Activated CD8-positive, alpha-beta memory T cell treated with anti-CD3 and anti-CD28 coated beads, Interleukin-2, amount 10 ng/mL, durations not matched to agents 7 days and 5 days (primary cell): ENCODE measurements at regions not wholly inside any gene's neighbourhood (a gene's known extent, or its start where the extent isn't known, plus 50 kb on each side); places are given as distances from the start of the nearest gene placed in this dataset.
"Not testable (repeated sequence)": the region's sequence is repeated elsewhere in the genome, so short reads cannot be mapped to it uniquely, and the experiment has no call there.

ENCODE experiments used
- ATAC-seq: fragments of 150-1000 bp; cut with Tn5 transposase; one replicate; pipeline ENCODE4 v1.10.0; 2021; ENCODE audit warnings: moderate library complexity
- CTCF ChIA-PET: fragments of 350-600 bp; sonication (Branson Sonifier 250); formaldehyde crosslinking; loops from one replicate; lab custom pipeline; 2021; ENCODE audit warnings: antibody characterized with exemption; lab: Charles Lee
- DNase-seq: peaks from one replicate; pipeline ENCODE4 v3.0.0-alpha.2; 2020
- H3K27ac Mint-ChIP-seq: one replicate; pipeline ENCODE4 v1.8.0; 2021; ENCODE audit warnings: mild to moderate bottlenecking, mixed read lengths
- H3K27me3 Mint-ChIP-seq: one replicate; pipeline ENCODE4 v1.8.0; 2021; ENCODE audit warnings: mixed read lengths
- H3K36me3 Mint-ChIP-seq: one replicate; pipeline ENCODE4 v1.8.0; 2021; ENCODE audit warnings: mild to moderate bottlenecking, mixed read lengths
- H3K4me1 Mint-ChIP-seq: one replicate; pipeline ENCODE4 v1.8.0; 2021; ENCODE audit warnings: mixed read lengths
- H3K4me3 Mint-ChIP-seq: one replicate; pipeline ENCODE4 v1.8.0; 2021; ENCODE audit warnings: mild to moderate bottlenecking, moderate library complexity, mixed read lengths
- H3K9me3 Mint-ChIP-seq: one replicate; pipeline ENCODE4 v1.8.0; 2022; ENCODE audit warnings: low read depth, mixed read lengths

DNA sequence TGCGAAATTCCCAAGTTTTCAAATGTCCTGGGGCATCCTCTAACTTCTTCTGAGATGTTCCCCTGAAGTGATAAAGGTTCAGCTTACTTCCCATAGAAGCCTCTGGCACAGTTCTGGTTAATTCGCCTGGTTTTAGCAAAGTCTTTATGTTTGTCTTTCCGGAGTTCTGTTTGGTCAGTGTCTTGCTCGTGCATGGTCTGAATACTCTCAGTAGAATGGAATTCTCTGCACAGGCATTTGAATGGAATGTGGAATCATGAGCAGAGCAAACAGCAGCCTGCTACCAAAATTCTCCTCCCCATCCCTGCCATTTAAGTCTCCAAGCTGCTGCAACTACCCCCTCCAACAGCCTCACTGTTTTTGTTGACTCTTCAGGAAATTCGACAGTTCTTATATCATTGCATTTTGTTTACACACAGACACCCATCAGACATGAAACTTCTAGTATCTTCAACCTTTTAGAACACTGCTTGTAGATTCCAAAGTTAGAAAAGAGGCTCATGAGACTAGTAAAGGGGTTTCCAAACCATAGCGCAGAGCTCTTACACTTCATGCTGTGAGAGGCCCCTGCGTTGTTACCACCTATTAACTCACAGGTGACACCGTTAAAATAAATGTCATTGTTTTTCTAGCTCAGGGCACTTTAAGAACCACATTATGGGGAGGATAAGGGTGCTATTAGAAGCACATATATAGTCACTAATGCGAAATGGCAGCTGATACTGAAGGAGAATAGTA, 129.7 kb downstream of the PLCE1 start:
- ATAC-seq = no peak
- no peak overlapping the region for H3K27ac Mint-ChIP-seq
- peaks cover 3% of the 10 kb centered on the region for H3K9me3 Mint-ChIP-seq
- DNase-seq = no peak
- CTCF ChIA-PET = no interaction called here
- no peaks in the 10 kb centered on the region for H3K4me1 Mint-ChIP-seq
- no peak overlapping the region for H3K4me3 Mint-ChIP-seq
- no peaks in the 10 kb centered on the region for H3K36me3 Mint-ChIP-seq
- H3K27me3 Mint-ChIP-seq = no peaks in the 10 kb centered on the region

DNA sequence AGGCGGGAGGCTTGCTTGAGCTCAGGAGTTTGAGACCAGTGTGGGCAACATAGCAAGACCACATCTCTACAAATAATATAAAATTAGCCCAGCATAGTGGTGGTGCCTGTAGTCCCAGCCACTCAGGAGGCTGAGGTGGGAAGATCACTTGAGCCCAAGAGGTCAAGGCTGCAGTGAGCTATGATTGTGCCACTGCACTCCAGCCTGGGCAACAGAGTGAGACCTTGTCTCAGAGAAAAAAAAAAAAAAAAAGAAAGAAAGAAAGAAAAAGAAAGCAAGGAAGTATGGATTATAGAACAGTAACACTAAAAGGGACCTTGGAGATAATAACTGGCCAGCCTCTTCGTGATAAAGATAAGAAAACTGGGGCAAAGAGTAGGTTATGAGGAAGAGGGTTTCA, 130.4 kb downstream of the PLCE1 start:
- CTCF ChIA-PET, ATAC-seq, H3K36me3 Mint-ChIP-seq, H3K9me3 Mint-ChIP-seq, H3K27ac Mint-ChIP-seq, H3K4me3 Mint-ChIP-seq, DNase-seq, H3K27me3 Mint-ChIP-seq, H3K4me1 Mint-ChIP-seq: not testable (repeated sequence)

DNA sequence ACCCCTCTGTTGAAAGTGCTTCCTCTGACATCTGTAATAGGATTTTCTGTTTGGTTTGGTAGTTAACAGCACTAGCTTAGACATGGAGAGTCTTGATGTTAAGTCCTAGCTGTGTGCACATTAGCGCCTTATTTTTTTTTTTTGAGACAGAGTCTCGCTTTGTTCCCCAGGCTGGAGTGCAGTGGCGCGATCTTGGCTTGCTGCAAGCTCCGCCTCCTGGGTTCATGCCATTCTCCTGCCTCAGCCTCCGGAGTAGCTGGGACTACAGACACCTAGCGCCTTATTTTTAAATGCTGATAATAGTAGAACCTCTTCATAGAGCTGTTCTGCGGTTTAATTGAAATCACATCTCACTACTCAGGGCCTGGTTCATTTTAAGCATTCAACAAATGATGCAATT, 131.5 kb downstream of the PLCE1 start:
- H3K27me3 Mint-ChIP-seq, H3K36me3 Mint-ChIP-seq, H3K9me3 Mint-ChIP-seq, ATAC-seq, DNase-seq, H3K27ac Mint-ChIP-seq, CTCF ChIA-PET, H3K4me3 Mint-ChIP-seq, H3K4me1 Mint-ChIP-seq: not testable (repeated sequence)

DNA sequence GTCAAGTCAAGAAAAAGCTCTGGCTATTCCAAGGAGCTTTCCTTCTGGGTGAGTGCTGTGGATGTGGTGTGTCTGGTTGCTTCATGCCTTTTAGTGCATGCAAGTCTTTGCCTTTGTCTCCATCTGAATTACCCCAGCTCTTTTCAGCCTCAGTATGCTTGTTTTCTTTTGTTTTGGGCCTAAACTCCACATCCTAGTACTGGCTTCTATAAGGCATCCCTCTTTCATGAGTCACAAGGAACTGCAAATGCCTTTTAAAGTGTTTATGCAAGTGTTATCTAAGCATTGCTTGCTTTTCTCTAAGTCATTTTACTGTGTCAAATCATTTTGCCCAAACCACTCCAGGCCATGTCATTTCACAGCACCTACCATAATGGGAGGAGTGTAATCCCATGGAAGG, 132.1 kb downstream of the PLCE1 start:
- Mint-ChIP-seq H3K27ac (no peak overlapping the region), H3K27me3 (no peaks in the 10 kb centered on the region), H3K9me3 (no peaks in the 10 kb centered on the region), H3K4me1 (no peaks in the 10 kb centered on the region), H3K4me3 (no peak overlapping the region), H3K36me3 (no peaks in the 10 kb centered on the region)
- ATAC-seq (no peak), DNase-seq (no peak)
- CTCF ChIA-PET = no interaction called here

DNA sequence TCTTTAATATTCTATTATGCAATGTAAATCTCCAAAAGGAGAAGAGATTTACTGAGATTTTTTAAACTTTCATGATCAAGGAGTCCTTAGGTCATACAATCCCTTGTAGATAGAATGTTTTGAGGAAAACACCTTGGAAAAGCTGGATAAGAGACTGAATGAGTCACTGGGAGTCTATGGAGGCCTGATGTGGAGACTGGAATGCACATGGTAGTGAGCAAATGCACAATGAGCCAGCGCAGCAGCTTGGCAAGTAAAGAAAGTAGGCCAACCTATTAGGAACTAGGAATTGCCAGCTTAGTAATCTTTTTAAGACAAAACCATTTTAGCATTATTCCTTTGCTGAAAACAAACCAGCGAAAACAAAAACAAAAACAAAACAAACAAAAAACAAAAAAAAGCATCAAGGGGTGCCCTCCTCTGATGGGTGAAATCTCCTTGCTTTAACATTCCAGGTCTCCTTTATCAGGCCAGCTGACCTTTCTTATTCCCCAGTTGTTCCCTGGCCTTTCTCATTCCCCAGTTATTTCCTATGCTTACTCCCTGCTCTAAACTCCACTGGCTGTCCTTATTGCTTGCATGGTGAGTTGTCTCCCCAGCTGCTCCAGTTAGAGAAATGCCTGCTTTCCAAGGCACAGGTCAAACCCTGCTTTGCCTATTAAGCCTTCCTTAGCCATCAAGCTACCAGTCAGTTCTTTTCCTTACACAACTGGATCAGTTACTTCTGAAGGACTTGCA, 135.8 kb downstream of the PLCE1 start:
- DNase-seq (no peak), ATAC-seq (no peak)
- no peak overlapping the region for H3K27ac Mint-ChIP-seq
- CTCF ChIA-PET = no interaction called here
- no peak overlapping the region for H3K4me3 Mint-ChIP-seq
- H3K36me3 Mint-ChIP-seq = no peaks in the 10 kb centered on the region
- H3K9me3 Mint-ChIP-seq = no peaks in the 10 kb centered on the region
- H3K27me3 Mint-ChIP-seq = peaks cover 3% of the 10 kb centered on the region
- H3K4me1 Mint-ChIP-seq = peaks cover 2% of the 10 kb centered on the region

DNA sequence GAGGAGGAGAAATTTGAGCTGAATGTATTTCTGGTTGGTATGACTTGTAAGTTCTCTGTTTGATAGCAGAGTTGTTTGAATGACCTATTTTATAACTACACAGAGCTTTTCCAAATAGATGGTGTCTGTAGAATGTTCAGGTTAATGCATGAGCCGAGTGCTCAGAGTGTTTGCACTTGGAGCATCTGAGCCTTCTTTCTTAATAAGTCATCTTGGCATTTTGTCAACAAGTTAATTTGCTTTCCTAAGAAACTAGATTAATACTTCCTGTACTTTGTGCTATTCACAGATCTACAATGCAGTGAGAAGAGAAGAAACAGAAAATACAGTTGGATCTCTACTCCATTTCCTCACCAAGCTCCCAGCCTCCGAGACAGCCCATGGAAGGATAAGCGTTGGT, 138.2 kb downstream of the PLCE1 start:
- ATAC-seq = no peak
- Mint-ChIP-seq H3K9me3 (no peaks in the 10 kb centered on the region), H3K4me1 (peaks cover 2% of the 10 kb centered on the region), H3K27me3 (peaks cover 5% of the 10 kb centered on the region), H3K36me3 (no peaks in the 10 kb centered on the region), H3K27ac (no peak overlapping the region), H3K4me3 (no peak overlapping the region)
- CTCF ChIA-PET = no interaction called here
- DNase-seq = no peak

DNA sequence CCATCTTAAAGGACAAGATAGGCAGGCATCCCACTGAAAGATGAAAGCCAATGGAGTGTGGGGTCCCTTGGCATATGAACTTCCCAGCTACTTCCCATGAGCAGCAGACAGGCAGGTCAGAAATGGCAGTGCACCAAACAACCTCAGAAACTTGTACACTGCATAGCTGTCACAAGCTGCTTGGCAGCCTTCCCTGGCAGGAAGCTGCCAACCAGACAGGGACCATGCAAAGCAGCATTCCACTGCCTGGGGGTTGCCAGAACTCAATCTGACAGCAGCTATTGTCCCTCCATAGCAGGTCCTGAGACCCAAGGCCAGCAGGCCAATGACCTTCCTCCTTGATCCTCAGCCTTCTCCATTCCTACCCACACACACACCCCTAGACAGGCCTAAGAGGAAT, 139.5 kb downstream of the PLCE1 start:
- ATAC-seq (no peak), DNase-seq (no peak)
- no peaks in the 10 kb centered on the region for H3K9me3 Mint-ChIP-seq
- no peaks in the 10 kb centered on the region for H3K36me3 Mint-ChIP-seq
- peaks cover 5% of the 10 kb centered on the region for H3K27me3 Mint-ChIP-seq
- CTCF ChIA-PET = no interaction called here
- no peak overlapping the region for H3K27ac Mint-ChIP-seq
- H3K4me1 Mint-ChIP-seq = peaks cover 2% of the 10 kb centered on the region
- no peak overlapping the region for H3K4me3 Mint-ChIP-seq

DNA sequence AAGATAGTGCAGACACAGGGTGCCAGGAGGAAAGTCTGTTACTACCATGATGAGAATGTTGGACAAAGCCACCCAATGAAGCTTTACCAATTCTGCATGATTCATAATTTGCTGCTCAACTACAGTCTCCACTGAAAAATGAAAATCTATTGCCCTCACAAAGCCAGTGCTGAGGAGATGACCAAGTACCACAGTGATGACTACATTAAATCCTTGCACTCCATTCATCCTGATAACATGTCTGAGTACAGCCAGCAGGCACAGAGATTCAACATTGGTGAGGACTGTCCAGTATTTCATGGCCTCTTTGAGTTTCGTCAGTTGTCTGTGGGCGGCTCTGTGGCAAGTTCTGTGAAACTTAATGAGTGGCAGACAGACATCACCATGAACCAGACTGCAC, 144.0 kb downstream of the PLCE1 start:
- Mint-ChIP-seq H3K27ac (no peak overlapping the region), H3K4me1 (peaks cover 2% of the 10 kb centered on the region), H3K9me3 (no peaks in the 10 kb centered on the region), H3K27me3 (peaks cover 7% of the 10 kb centered on the region), H3K36me3 (no peaks in the 10 kb centered on the region), H3K4me3 (no peak overlapping the region)
- CTCF ChIA-PET = no interaction called here
- no peak for ATAC-seq
- DNase-seq = no peak

DNA sequence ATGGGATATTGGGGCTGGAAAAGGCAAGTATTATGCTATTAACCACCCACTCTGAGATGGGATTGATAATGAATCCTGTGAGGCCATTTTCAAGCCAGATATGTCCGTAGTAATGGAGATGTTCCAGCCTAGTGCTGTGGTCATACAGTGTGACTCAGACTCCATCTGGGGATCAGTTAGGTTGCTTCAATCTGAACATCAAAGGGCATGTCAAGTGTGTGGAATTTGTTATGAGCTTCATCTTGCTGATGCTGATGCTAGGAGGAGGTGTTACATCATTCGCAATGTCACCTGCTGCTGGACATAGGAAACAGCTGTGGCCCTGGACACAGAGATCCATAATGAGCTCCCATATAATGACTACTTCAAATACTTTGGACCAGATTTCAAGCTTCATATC, 144.7 kb downstream of the PLCE1 start:
- Mint-ChIP-seq H3K4me3 (no peak overlapping the region), H3K36me3 (no peaks in the 10 kb centered on the region), H3K9me3 (no peaks in the 10 kb centered on the region), H3K4me1 (no peaks in the 10 kb centered on the region), H3K27ac (no peak overlapping the region), H3K27me3 (peaks cover 7% of the 10 kb centered on the region)
- CTCF ChIA-PET = no interaction called here
- DNase-seq = no peak
- no peak for ATAC-seq

DNA sequence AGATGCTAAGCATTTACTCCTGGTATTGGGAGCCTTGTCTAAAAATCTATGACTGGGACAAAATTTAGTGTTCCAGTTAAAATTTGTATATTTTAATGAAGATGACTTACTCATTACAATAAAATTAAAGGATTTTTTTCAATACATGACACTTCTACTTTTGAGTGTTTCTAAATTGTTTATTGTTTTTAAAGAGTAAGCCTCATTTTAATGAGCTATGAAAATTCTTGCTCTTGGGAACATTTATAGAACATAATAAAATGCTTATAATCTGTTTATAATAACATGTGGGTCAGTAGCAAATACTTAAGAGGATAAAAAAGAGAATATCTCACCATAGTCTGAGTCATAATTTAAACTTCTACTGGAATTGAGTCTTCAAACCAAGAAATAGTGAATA, 149.5 kb downstream of the PLCE1 start:
- H3K4me3 Mint-ChIP-seq = no peak overlapping the region
- DNase-seq = no peak
- H3K4me1 Mint-ChIP-seq = no peaks in the 10 kb centered on the region
- peaks cover 2% of the 10 kb centered on the region for H3K27me3 Mint-ChIP-seq
- ATAC-seq = no peak
- no peaks in the 10 kb centered on the region for H3K9me3 Mint-ChIP-seq
- no peak overlapping the region for H3K27ac Mint-ChIP-seq
- CTCF ChIA-PET = no interaction called here
- no peaks in the 10 kb centered on the region for H3K36me3 Mint-ChIP-seq

DNA sequence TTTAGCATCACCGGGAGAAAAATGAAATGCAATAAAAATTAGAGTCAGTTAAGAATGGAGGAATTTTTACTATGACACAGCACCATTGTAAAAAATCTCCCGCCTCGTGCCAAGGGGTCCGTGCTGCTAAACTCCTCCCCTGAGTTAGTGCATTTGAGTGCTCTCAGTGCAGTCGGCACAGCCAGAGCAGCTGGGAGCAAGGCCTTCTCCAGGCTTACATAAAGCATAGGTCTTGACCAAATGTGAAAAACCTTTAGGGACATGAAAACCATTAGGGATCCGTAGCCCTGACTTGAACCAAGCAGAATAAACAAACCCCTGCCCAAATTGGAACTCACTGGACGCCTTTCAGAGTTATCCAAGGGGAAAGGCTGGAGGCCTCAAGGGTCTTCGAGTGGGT, 152.6 kb downstream of the PLCE1 start:
- DNase-seq = no peak
- Mint-ChIP-seq H3K4me1 (no peaks in the 10 kb centered on the region), H3K27ac (no peak overlapping the region), H3K4me3 (no peak overlapping the region), H3K27me3 (no peaks in the 10 kb centered on the region), H3K36me3 (no peaks in the 10 kb centered on the region), H3K9me3 (no peaks in the 10 kb centered on the region)
- ATAC-seq = no peak
- CTCF ChIA-PET = no interaction called here

DNA sequence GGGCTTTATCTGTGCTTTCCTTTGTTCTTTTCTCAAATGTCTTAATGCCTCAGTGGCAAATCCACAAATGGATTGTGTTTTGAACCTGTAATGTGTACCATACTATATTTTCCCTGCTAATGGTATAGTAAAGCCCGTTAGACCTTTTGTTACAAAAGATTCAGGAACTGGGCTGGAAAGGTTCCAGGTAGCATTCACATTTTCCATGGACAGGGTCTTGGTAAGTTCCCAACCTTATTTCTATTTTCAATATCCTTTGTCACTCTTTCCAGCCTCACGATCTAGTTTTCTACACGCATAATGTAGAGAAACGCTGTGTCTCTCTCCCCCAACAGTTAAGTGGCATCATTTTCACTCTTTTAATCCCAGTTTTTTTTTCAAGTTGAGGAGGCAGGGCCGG, 153.0 kb downstream of the PLCE1 start:
- Mint-ChIP-seq H3K27ac (no peak overlapping the region), H3K9me3 (no peaks in the 10 kb centered on the region)
- CTCF ChIA-PET = no interaction called here

DNA sequence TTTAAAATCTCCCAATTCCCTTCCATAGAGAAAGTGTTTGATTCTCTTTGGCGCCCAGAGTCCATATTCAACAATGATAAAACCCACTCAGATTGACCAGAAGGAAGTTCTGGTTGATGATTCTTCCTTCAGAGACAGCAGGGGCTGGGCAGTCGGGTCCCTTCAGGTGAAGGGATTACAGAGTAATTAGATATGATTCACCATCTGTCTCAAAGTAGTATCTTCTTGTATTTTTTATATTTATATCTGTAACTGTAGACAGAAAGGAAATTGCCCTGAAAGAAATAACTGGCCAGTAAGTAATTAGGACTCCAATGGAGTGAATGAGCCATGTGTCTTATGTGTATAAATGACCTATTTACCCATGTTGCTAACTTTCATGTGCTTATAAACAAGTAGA, 156.0 kb downstream of the PLCE1 start:
- no peaks in the 10 kb centered on the region for H3K9me3 Mint-ChIP-seq
- DNase-seq (no peak), ATAC-seq (no peak)
- CTCF ChIA-PET = no interaction called here
- H3K27me3 Mint-ChIP-seq = no peaks in the 10 kb centered on the region
- H3K4me1 Mint-ChIP-seq = no peaks in the 10 kb centered on the region
- H3K36me3 Mint-ChIP-seq = no peaks in the 10 kb centered on the region
- H3K27ac Mint-ChIP-seq = no peak overlapping the region
- H3K4me3 Mint-ChIP-seq = no peak overlapping the region

More for the DNA sequence above, 153.0 kb downstream of the PLCE1 start:
- Mint-ChIP-seq H3K27me3 (no peaks in the 10 kb centered on the region), H3K36me3 (no peaks in the 10 kb centered on the region), H3K4me3 (no peak overlapping the region), H3K4me1 (no peaks in the 10 kb centered on the region)
- ATAC-seq = no peak
- no peak for DNase-seq

DNA sequence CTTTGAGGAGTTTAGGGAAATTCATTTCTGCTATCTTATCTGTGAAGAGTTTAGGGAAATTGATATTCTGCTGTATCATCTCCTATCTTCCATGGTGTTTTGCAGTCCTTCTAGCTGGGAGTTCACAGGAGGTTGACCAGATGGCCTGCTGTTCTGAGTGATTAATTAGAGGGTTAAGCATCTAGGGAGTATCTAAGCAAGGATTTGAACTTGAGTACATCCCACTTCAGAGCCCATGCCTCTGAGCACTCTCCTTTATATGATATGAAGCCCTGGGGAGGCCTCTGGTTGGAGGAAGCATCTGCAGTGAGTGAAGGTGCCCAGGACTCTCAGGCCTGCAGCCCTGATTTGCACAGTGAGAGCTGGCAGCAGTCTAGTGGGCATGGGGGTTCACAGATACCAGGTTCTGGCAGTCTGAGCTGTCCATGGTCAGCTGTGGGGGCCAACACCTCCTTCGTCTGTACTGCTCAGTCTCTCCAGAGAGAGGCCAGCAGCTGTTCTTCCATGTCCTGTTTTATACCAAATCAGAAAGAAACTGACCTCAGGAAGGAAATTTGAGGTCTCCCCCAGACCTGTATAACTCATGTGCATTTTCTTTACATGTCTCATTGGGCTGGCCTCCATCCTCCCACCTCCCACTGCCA, 156.9 kb downstream of the PLCE1 start:
- H3K36me3 Mint-ChIP-seq = no peaks in the 10 kb centered on the region
- H3K27me3 Mint-ChIP-seq = no peaks in the 10 kb centered on the region
- H3K4me3 Mint-ChIP-seq = no peak overlapping the region
- no peak for DNase-seq
- CTCF ChIA-PET = no interaction called here
- ATAC-seq = no peak
- H3K9me3 Mint-ChIP-seq = no peaks in the 10 kb centered on the region
- no peaks in the 10 kb centered on the region for H3K4me1 Mint-ChIP-seq
- no peak overlapping the region for H3K27ac Mint-ChIP-seq
